Activated CD4-positive, alpha-beta memory T cell treated with anti-CD3 and anti-CD28 coated beads, Interleukin-2, amount 10 ng/mL, durations not matched to agents 7 days and 5 days (primary cell): ENCODE measurements at regions not wholly inside any gene's neighbourhood (a gene's known extent, or its start where the extent isn't known, plus 50 kb on each side); places are given as distances from the start of the nearest gene placed in this dataset.
"Not testable (repeated sequence)": the region's sequence is repeated elsewhere in the genome, so short reads cannot be mapped to it uniquely, and the experiment has no call there.

Source experiments
- CTCF ChIA-PET: fragments of 350-600 bp; sonication (Branson Sonifier 250); formaldehyde crosslinking; loops from one replicate; lab custom pipeline; 2021; ENCODE audit warnings: antibody characterized with exemption, inconsistent platforms; lab: Charles Lee
- POLR2A ChIA-PET: fragments of 350-600 bp; sonication (Branson Sonifier 250); formaldehyde crosslinking; loops from one replicate; lab custom pipeline; 2021; ENCODE audit warnings: antibody characterized with exemption; lab: Charles Lee
- DNase-seq: peaks from one replicate; pipeline ENCODE4 v3.0.0-alpha.2; 2020
- H3K27ac Mint-ChIP-seq: one replicate; pipeline ENCODE4 v1.8.0; 2021; ENCODE audit warnings: mild to moderate bottlenecking, mixed read lengths
- H3K27me3 Mint-ChIP-seq: one replicate; pipeline ENCODE4 v1.8.0; 2021; ENCODE audit warnings: mixed read lengths
- H3K36me3 Mint-ChIP-seq: one replicate; pipeline ENCODE4 v1.8.0; 2021; ENCODE audit warnings: low read depth, mixed read lengths
- H3K4me1 Mint-ChIP-seq: one replicate; pipeline ENCODE4 v1.8.0; 2021; ENCODE audit warnings: mixed read lengths
- H3K4me3 Mint-ChIP-seq: one replicate; pipeline ENCODE4 v1.8.0; 2021; ENCODE audit warnings: mild to moderate bottlenecking, mixed read lengths
- H3K9me3 Mint-ChIP-seq: one replicate; pipeline ENCODE4 v1.8.0; 2021; ENCODE audit warnings: mixed read lengths

DNA sequence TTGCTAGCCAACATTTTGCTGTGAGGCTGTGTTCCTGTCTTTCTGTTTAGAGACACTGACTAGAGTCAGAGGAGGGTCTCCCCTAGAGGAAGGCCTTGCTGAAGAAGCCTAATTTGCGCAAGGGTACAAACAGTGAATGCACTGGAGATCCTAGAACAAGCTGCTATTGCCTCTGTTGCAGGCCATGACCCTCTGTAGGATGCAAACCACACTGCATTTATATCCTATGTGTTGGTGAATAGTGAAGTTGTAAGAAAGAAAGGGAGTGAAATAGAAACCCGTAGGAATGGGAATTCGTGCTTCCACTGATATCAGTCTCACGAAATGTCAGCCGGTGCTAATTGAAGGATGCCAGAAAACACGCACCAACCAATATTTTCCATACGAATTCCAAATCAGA, 88.2 kb downstream of the GJA1 start:
- Mint-ChIP-seq H3K4me3 (no peak overlapping the region), H3K9me3 (no peaks in the 10 kb centered on the region), H3K27ac (no peak overlapping the region), H3K27me3 (no peaks in the 10 kb centered on the region), H3K4me1 (no peaks in the 10 kb centered on the region), H3K36me3 (no peaks in the 10 kb centered on the region)
- DNase-seq = no peak
- ChIA-PET POLR2A (no interaction called here), CTCF (no interaction called here)

DNA sequence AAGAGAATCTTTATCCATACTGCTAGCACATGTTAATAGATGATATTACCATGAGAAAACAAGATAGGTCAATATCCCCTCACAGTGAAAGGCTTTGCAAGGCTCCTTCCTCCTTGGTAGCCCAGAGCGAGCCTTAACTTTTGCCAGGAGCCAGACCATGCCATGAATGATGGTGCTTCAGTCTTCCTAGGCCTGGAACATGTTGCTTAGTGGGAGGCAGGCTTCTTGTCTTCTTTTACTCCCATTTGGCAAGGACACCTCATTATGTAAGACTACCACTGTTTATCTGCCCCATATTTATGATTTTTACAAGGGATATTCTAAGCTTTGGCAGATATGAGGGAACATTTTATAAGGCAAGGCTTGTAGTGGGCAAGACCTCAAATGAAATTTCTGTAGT, 90.8 kb downstream of the GJA1 start:
- H3K36me3 Mint-ChIP-seq = no peaks in the 10 kb centered on the region
- POLR2A ChIA-PET = no interaction called here
- CTCF ChIA-PET = no interaction called here
- no peak overlapping the region for H3K4me3 Mint-ChIP-seq
- H3K27me3 Mint-ChIP-seq = no peaks in the 10 kb centered on the region
- no peak overlapping the region for H3K27ac Mint-ChIP-seq
- no peaks in the 10 kb centered on the region for H3K4me1 Mint-ChIP-seq
- no peaks in the 10 kb centered on the region for H3K9me3 Mint-ChIP-seq
- DNase-seq = no peak

DNA sequence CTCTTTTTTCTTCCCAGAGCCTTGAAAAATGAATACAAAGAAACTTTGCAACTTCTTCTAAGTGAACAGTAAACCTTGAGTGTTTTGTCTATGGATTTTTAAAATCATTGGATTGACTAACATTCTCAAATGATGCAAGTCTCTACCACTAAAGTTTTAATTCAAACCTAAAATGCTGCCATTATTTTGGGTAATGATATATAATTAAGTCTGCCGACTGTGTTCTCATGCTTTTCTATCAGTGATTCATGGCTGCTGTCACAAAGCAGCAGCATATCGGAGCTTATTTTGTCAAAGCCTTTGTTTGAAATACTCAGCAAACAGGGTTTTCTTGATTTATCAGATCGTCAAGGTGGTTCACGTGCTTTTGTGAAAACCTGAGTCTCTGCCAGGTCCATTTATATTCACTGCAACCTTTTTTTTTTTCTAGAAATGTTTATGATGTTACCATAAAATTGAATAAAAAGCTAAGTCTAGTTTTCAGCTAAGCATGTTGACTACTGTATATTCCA, 96.3 kb downstream of the GJA1 start:
- Mint-ChIP-seq H3K27ac (no peak overlapping the region), H3K4me3 (no peak overlapping the region), H3K4me1 (no peaks in the 10 kb centered on the region), H3K9me3 (no peaks in the 10 kb centered on the region), H3K36me3 (no peaks in the 10 kb centered on the region), H3K27me3 (no peaks in the 10 kb centered on the region)
- ChIA-PET CTCF (interaction anchor here (0.6 kb wide), 1 partner anchor 87 kb away, joined by 3 read pairs; no protein-coding TSS in a partner anchor), POLR2A (no interaction called here)
- DNase-seq = no peak

DNA sequence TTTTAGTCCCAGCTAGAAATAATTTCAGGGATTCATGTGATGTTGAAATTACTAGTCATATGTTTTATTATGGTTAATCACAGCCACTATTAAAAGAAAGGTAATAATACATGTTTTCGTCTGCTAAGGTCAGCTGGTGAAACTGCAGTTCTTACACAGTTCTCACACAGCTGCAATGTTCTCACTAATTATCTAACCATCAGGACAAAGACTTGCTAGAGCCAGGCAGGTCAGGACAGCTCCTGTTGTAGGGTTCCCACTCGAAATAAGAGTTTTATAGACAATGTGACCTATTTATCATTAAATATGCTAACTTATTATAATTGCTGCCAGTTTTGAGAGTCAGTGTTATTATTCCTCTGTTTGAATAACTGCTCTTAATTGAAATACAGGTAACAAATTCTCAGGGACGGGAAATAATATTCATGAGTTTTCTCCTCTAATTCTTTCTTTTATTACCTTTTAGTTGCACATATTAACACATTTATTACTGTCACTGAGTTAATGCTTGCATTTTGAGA, 97.9 kb downstream of the GJA1 start:
- ChIA-PET CTCF (no interaction called here), POLR2A (no interaction called here)
- Mint-ChIP-seq H3K4me3 (no peak overlapping the region), H3K36me3 (no peaks in the 10 kb centered on the region), H3K4me1 (no peaks in the 10 kb centered on the region), H3K9me3 (no peaks in the 10 kb centered on the region), H3K27ac (no peak overlapping the region), H3K27me3 (no peaks in the 10 kb centered on the region)
- no peak for DNase-seq

DNA sequence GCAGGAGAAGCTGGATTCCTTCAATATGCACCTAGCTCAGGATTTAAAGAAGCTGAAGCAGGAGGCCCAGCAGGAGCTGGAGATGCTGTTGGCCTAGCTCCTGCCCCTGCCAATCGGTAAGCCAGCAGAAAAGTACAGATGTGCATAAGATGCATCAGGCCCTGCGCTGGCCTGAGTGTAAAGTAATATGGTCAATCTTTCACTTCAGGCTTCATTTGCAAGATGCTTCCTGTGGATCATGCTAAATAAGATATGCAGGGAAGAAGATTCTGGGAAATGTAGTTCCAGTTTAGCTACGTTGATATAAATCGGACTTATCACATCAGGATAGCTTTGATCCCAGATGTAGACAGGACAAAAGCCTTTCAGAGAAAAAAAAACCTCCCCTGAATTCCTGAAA, 100.3 kb downstream of the GJA1 start:
- no peaks in the 10 kb centered on the region for H3K27me3 Mint-ChIP-seq
- no peaks in the 10 kb centered on the region for H3K4me1 Mint-ChIP-seq
- no peak for DNase-seq
- no peaks in the 10 kb centered on the region for H3K9me3 Mint-ChIP-seq
- H3K27ac Mint-ChIP-seq = no peak overlapping the region
- H3K4me3 Mint-ChIP-seq = no peak overlapping the region
- ChIA-PET POLR2A (no interaction called here), CTCF (no interaction called here)
- H3K36me3 Mint-ChIP-seq = no peaks in the 10 kb centered on the region

DNA sequence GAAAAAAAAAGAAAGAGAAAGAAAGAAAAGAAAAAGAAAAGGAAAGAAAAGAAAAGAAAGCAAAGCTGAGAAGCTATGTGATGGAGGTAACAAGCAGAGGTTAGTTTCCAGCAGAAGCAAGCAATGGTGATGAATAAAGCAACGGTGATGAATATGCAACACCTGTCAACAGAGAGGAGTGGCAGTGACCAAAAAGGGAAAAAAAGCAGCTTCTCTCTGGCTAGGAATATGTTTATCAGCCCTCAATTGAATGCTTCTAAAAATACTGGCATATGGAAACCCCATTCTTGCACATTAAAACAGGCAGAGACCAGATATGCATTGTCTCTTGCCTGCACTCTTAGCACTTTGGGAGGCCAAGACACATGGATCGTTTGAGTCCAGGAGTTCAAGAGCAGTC, 100.9 kb downstream of the GJA1 start:
- no peak for DNase-seq
- no peaks in the 10 kb centered on the region for H3K36me3 Mint-ChIP-seq
- no peaks in the 10 kb centered on the region for H3K9me3 Mint-ChIP-seq
- no peaks in the 10 kb centered on the region for H3K4me1 Mint-ChIP-seq
- ChIA-PET POLR2A (no interaction called here), CTCF (no interaction called here)
- H3K27me3 Mint-ChIP-seq = no peaks in the 10 kb centered on the region
- H3K4me3 Mint-ChIP-seq = no peak overlapping the region
- H3K27ac Mint-ChIP-seq = no peak overlapping the region

DNA sequence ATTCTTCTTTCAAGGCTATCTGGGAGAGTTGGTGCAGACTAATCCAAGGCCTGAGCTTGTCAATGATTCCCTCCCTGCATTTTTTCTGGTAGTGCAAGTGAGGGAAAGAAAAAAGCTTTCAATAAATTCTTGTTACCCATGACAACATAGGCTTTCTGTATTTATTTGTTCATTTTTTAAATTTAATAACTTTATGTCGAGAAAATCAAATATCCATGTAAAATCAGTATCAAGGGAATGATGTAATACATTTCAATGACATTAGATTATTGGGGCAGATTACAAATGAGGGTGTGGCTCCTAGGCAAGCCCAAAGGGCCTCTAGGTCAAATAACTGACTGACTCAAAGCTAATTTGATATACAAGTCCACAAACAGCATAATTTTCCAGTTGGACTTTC, 104.0 kb downstream of the GJA1 start:
- DNase-seq = no peak
- Mint-ChIP-seq H3K9me3 (no peaks in the 10 kb centered on the region), H3K4me1 (no peaks in the 10 kb centered on the region), H3K27me3 (no peaks in the 10 kb centered on the region), H3K4me3 (no peak overlapping the region), H3K36me3 (no peaks in the 10 kb centered on the region), H3K27ac (no peak overlapping the region)
- POLR2A ChIA-PET = no interaction called here
- CTCF ChIA-PET = no interaction called here

DNA sequence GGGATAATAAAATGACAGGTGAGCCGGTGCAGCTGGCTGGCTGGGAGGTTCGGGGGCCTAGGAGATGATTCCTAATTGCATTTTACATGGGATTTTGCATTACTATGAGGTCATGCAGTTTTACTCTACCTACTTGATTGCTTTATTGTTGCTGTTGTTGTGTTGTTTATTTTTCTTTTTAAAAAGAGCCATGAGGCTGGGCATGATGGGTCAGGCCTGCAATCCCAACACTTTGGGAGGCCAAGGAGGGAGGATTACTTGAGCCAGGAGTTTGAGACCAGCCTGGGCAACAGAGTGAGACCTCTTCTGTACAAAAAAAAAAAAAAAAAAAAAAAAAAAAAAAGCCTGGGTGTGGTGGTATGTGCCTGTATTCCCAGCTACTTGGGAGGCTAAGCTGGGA, 104.8 kb downstream of the GJA1 start:
- DNase-seq = no peak
- H3K9me3 Mint-ChIP-seq = no peaks in the 10 kb centered on the region
- H3K4me3 Mint-ChIP-seq = no peak overlapping the region
- no peaks in the 10 kb centered on the region for H3K36me3 Mint-ChIP-seq
- ChIA-PET POLR2A (no interaction called here), CTCF (no interaction called here)
- no peaks in the 10 kb centered on the region for H3K27me3 Mint-ChIP-seq
- no peaks in the 10 kb centered on the region for H3K4me1 Mint-ChIP-seq
- no peak overlapping the region for H3K27ac Mint-ChIP-seq

DNA sequence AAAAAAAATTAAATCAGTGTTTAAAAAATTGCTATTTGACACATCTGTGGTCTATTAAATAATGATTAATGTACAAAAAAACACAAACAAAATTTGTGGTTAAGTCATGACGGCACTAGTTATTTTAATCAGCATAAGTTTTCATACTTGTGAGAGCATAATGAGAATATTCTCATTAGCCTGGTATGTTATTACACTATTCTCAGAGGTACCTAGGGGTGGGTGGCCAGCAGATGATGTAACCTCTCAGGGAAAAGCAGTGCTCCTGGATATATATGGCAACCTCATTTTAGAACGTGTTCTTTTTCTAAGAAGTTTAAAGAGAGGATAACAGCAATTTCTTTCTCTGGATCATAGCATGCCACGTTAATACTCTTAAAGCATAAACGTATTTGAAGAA, 109.2 kb downstream of the GJA1 start:
- Mint-ChIP-seq H3K4me1 (no peaks in the 10 kb centered on the region), H3K36me3 (no peaks in the 10 kb centered on the region), H3K9me3 (no peaks in the 10 kb centered on the region), H3K27ac (no peak overlapping the region), H3K27me3 (no peaks in the 10 kb centered on the region), H3K4me3 (no peak overlapping the region)
- DNase-seq = no peak
- CTCF ChIA-PET = no interaction called here
- POLR2A ChIA-PET = no interaction called here

DNA sequence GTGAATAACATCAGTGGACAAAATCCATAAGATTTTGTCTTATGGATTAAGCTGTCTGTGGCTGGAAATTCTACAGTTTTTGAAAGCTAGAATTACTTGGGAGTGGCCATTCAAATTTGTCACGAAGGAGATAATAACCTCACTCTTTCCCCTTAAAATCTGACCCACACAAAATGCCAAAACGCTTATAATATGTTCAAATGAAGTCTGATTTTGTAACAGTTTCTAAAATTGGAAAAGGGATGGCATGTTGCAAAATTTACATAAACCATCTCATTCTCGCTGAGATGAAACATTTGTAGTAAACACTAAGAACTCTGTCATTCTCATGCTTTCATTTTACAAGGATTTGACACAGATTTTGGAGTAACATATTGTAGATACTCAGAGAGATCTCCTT, 112.7 kb downstream of the GJA1 start:
- POLR2A ChIA-PET = no interaction called here
- CTCF ChIA-PET = no interaction called here
- DNase-seq = no peak
- Mint-ChIP-seq H3K36me3 (no peaks in the 10 kb centered on the region), H3K4me1 (no peaks in the 10 kb centered on the region), H3K4me3 (no peak overlapping the region), H3K27me3 (no peaks in the 10 kb centered on the region), H3K9me3 (no peaks in the 10 kb centered on the region), H3K27ac (no peak overlapping the region)

DNA sequence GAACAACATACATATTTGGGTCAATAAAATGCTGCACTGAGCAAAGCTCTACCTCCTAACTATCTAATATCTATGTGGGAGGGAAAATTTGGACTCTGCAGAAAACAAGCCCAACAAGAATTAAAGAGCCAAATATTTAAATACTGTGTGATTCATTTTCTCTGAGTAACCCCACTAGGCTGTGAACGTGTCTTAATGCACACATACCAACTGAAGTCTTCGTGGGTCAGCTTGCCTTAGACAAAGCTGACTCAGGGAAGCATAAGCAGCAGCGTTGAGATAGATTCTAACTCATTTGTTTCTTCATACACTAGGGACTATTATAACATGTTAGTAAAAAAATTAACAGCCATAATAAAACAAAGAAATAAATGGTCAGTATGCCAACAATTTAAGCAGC, 114.3 kb downstream of the GJA1 start:
- POLR2A ChIA-PET = no interaction called here
- no peaks in the 10 kb centered on the region for H3K27me3 Mint-ChIP-seq
- no peak for DNase-seq
- no peaks in the 10 kb centered on the region for H3K4me1 Mint-ChIP-seq
- CTCF ChIA-PET = no interaction called here
- H3K9me3 Mint-ChIP-seq = no peaks in the 10 kb centered on the region
- H3K36me3 Mint-ChIP-seq = no peaks in the 10 kb centered on the region
- no peak overlapping the region for H3K27ac Mint-ChIP-seq
- no peak overlapping the region for H3K4me3 Mint-ChIP-seq

DNA sequence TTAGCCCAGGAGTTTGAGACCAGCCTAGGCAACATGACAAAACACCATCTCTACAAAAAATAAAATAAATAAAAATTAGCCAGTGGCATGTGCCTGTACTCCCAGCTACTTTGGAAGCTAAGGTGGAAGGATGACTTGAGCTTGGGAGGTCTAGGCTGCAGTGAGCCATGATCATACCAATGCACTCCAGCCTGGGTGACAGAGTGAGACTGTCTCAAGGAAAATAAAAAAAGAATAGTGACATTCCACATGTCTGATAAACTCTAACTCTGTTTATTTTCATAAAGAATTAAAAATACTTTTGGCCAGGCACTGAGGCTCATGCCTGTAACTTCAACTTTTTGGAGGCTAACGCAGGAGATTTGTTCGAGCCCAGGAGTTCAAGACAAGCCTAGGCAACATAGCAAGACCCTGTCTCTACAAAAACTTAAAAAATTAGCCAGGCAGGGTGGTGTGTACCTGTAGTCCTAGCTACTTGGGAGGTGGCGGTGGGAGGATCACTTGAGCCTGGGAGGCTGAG, 115.1 kb downstream of the GJA1 start:
- ChIA-PET CTCF (no interaction called here), POLR2A (no interaction called here)
- no peaks in the 10 kb centered on the region for H3K9me3 Mint-ChIP-seq
- no peaks in the 10 kb centered on the region for H3K4me1 Mint-ChIP-seq
- H3K27ac Mint-ChIP-seq = no peak overlapping the region
- no peak for DNase-seq
- no peaks in the 10 kb centered on the region for H3K36me3 Mint-ChIP-seq
- H3K4me3 Mint-ChIP-seq = no peak overlapping the region
- H3K27me3 Mint-ChIP-seq = no peaks in the 10 kb centered on the region

DNA sequence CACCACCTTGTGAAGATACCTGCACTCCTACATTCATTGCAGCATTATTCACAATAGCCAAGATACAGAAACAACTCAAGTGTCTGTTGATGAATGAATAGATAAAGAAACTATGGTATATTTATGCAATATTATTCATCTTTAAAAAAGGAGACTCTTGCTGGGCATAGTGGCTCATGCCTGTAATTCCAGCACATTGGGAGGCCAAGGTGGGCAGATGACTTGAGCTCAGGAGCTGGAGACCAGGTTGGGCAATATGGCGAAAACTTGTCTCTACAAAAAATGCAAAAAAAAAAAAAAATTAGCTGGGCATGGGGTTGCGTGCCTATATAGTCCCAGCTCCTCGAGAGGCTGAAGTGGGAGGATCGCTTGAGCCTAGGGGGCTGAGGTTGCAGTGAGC, 119.8 kb downstream of the GJA1 start:
- POLR2A ChIA-PET = no interaction called here
- no peak overlapping the region for H3K4me3 Mint-ChIP-seq

DNA sequence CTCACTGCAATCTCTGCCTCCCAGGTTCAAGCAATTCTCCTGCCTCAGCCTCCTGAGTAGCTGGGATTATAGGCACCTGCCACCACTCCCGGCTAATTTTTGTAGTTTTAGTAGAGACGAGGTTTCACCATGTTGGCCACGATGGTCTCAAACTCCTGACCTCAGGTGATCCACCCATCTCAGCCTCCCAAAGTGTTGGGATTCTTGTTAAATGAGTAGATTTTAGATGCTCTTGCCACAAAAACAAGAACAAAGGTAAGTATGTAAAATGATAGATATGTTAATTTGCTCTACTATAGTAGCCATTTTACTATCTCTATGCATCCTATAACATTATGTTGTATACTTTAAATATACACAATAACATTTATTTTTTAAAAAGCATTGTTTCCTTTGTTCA, 120.7 kb downstream of the GJA1 start:
- CTCF ChIA-PET, H3K4me3 Mint-ChIP-seq: not testable (repeated sequence)

More for the DNA sequence above, 119.8 kb downstream of the GJA1 start:
- no peak for DNase-seq
- CTCF ChIA-PET = no interaction called here
- H3K9me3 Mint-ChIP-seq = no peaks in the 10 kb centered on the region
- H3K27me3 Mint-ChIP-seq = no peaks in the 10 kb centered on the region
- no peaks in the 10 kb centered on the region for H3K4me1 Mint-ChIP-seq
- no peaks in the 10 kb centered on the region for H3K36me3 Mint-ChIP-seq
- no peak overlapping the region for H3K27ac Mint-ChIP-seq

More for the DNA sequence above, 120.7 kb downstream of the GJA1 start:
- H3K9me3 Mint-ChIP-seq, H3K27ac Mint-ChIP-seq, H3K27me3 Mint-ChIP-seq, H3K36me3 Mint-ChIP-seq, H3K4me1 Mint-ChIP-seq, DNase-seq, POLR2A ChIA-PET: not testable (repeated sequence)
